SKM-1 (cell line): ENCODE measurements at regions not wholly inside any gene's neighbourhood (a gene's known extent, or its start where the extent isn't known, plus 50 kb on each side); places are given as distances from the start of the nearest gene placed in this dataset.

ENCODE experiments used
- DNase-seq: peaks from one replicate; lab custom pipeline; 2025; ENCODE audit not compliant: unreplicated experiment; lab: John Stamatoyannopoulos, UW

- no peak for DNase-seq
Measured at GRCh38 chr19:28793391-28794168, 419.4 kb downstream of the UQCRFS1 start.

GRCh38 chr19:28785971-28786370 is 427.0 kb downstream of the UQCRFS1 start:
- no peak for DNase-seq

GRCh38 chr19:28764066-28764465 is 448.9 kb downstream of the UQCRFS1 start:
- no peak for DNase-seq

- DNase-seq, result no peak
Measured at GRCh38 chr19:28746478-28746877, 466.5 kb downstream of the UQCRFS1 start.

- no peak for DNase-seq
Measured at GRCh38 chr19:28744943-28745342, 468.0 kb downstream of the UQCRFS1 start.

GRCh38 chr19:28744014-28744413 is 468.9 kb downstream of the UQCRFS1 start:
- no peak for DNase-seq

GRCh38 chr19:28737021-28737895 is 475.7 kb downstream of the UQCRFS1 start:
- DNase-seq, result peak; percentile 7

- no peak for DNase-seq
Measured at GRCh38 chr19:28736528-28736927, 476.4 kb downstream of the UQCRFS1 start.

GRCh38 chr19:28731577-28731976 is 481.4 kb downstream of the UQCRFS1 start:
- no peak for DNase-seq

GRCh38 chr19:28730791-28731512 is 482.0 kb downstream of the UQCRFS1 start:
- DNase-seq, result no peak

GRCh38 chr19:28727480-28728159 is 485.3 kb downstream of the UQCRFS1 start:
- DNase-seq, result no peak

- peak; percentile 79 for DNase-seq
Measured at GRCh38 chr19:28726533-28727479, 486.1 kb downstream of the UQCRFS1 start.

GRCh38 chr19:28718909-28719308 is 494.0 kb downstream of the UQCRFS1 start:
- no peak for DNase-seq

- DNase-seq, result peak; percentile 81
Measured at GRCh38 chr19:28715157-28715556, 497.8 kb downstream of the UQCRFS1 start.

- DNase-seq, result no peak
Measured at GRCh38 chr19:28711411-28711810, 501.5 kb downstream of the UQCRFS1 start.

- peak; percentile 68 for DNase-seq
Measured at GRCh38 chr19:28710278-28710677, 502.7 kb downstream of the UQCRFS1 start.

GRCh38 chr19:28706693-28707092 is 506.3 kb downstream of the UQCRFS1 start:
- DNase-seq, result no peak

- DNase-seq, result no peak
Measured at GRCh38 chr19:28705008-28705407, 507.9 kb downstream of the UQCRFS1 start.

- no peak for DNase-seq
Measured at GRCh38 chr19:28703400-28703956, 509.5 kb downstream of the UQCRFS1 start.
